Thymus (tissue), 11 donors: ENCODE measurements at regions not wholly inside any gene's neighbourhood (a gene's known extent, or its start where the extent isn't known, plus 50 kb on each side); places are given as distances from the start of the nearest gene placed in this dataset.
A peak's percentile ranks its signal among the peaks of the same experiment; 100 is the strongest.
"Not testable (repeated sequence)": the region's sequence is repeated elsewhere in the genome, so short reads cannot be mapped to it uniquely, and the experiment has no call there.

Experiments used
- DNase-seq, 9 donors: peaks; one replicate each; pipeline ENCODE4 v3.0.0-alpha.2; 2013; ENCODE audit warnings: low spot score in 9 of 9, low read depth in 6 of 9, missing footprints in 1 of 9
- H3K27ac ChIP-seq, 2 donors: one replicate each; pipeline ENCODE4 v1.5.1; 2013; ENCODE audit warnings: control low read depth in 1 of 2, low read depth in 1 of 2, low read length in 1 of 2, mild to moderate bottlenecking in 1 of 2, moderate library complexity in 1 of 2
- H3K27me3 ChIP-seq, 2 donors: one replicate each; pipeline ENCODE4 v1.5.1; 2013; ENCODE audit warnings: low read length in 1 of 2; ENCODE audit not compliant: control insufficient read depth in 2 of 2, insufficient read depth in 1 of 2
- H3K36me3 ChIP-seq, 2 donors: one replicate each; pipeline ENCODE4 v1.5.1; 2013; ENCODE audit warnings: low read length in 1 of 2, mild to moderate bottlenecking in 1 of 2, moderate library complexity in 1 of 2; ENCODE audit not compliant: control insufficient read depth in 2 of 2, insufficient read depth in 2 of 2
- H3K4me1 ChIP-seq, 2 donors: one replicate each; pipeline ENCODE4 v1.5.1; 2013; ENCODE audit warnings: low read length in 2 of 2; ENCODE audit not compliant: control insufficient read depth in 2 of 2, insufficient read depth in 2 of 2
- H3K4me3 ChIP-seq, 2 donors: one replicate each; pipeline ENCODE4 v1.5.1; 2013; ENCODE audit warnings: low read length in 2 of 2, control low read depth in 1 of 2, mild to moderate bottlenecking in 1 of 2
- H3K9me3 ChIP-seq, 2 donors: one replicate each; pipeline ENCODE4 v1.5.1; 2013; ENCODE audit warnings: low read length in 1 of 2, mild to moderate bottlenecking in 1 of 2; ENCODE audit not compliant: control insufficient read depth in 2 of 2, insufficient read depth in 1 of 2
- WGBS: extraction: QIAGEN DNeasy Blood & Tissue Kit; methylation state at CpG from one replicate; pipeline ENCODE4 v1.1.7; 2013; 5-methylcytosine and 5-hydroxymethylcytosine counted together
- donor health status: healthy.

DNA sequence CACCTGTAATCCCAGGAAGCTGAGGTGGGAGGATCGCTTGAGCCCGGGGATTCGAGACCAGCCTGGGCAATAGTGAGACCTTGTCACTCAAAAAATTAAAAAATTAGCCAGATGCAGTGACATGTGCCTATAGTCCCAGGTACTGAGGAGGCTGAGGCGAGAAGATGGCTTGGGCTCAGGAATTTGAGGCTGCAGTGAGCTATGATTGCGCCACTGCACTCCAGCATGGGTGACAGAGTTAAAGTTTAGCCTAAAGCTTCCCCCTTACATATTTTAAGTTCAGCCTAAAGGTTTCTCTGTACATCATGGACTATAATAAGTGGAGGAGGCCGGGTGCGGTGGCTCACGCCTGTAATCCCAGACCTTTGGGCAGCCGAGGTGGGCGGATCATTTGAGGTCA lies 70.1 kb downstream of the SPRING1 start:
- H3K9me3 ChIP-seq, result no peaks in the 10 kb centered on the region
- H3K36me3 ChIP-seq, result no peaks in the 10 kb centered on the region
- DNase-seq, result no peak
- H3K27ac ChIP-seq, result no peak overlapping the region
- no peak overlapping the region for H3K4me3 ChIP-seq
- peaks cover 4 to 6% of the 10 kb centered on the region in 2 donors for H3K4me1 ChIP-seq
- no peaks in the 10 kb centered on the region for H3K27me3 ChIP-seq
- over 99% methylated on average over 10 of the region's 10 CpGs for WGBS

DNA sequence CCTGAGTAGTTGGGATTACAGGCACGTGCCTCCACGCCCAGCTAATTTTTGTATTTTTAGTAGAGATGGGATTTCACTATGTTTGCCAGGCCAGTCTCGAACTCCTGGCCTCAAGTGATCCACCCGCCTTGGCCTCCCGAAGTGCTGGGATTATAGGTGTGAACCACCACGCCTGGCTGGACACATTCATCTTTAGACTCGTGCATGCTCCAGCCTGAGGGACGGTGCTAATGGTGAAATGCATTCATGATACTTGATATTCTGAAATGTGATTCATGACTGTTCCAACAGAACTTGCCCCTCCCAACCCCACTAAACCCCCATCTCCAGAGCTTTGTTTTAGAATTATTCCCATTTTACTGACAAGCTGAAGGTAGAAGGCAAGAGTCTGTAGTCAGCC lies 71.0 kb downstream of the SPRING1 start:
- not testable (repeated sequence) for H3K27ac ChIP-seq, DNase-seq, H3K4me3 ChIP-seq, H3K27me3 ChIP-seq, H3K9me3 ChIP-seq, H3K36me3 ChIP-seq
- H3K4me1 ChIP-seq, result peaks cover 4 to 12% of the 10 kb centered on the region in 2 donors
- 98% methylated on average over 8 of the region's 8 CpGs for WGBS

DNA sequence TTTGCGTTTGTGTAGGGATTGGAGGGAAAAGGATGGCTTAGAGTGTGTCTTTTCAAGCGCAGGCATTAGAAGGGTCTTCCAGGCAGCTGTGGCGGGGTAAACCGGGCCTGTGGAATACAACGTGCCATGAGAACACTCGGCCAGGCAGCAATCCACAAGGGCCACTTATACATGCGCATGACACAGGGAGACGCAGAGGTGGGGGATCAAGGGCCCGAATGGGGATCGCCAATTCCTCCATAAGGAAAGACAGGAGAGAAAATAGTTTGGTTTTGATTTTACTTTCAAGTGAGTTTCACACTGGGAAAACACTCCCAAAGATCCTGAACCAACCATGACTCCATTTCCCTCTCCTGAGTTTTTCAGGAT lies 71.6 kb downstream of the SPRING1 start:
- Histone ChIP-seq H3K4me1 (peaks cover 4 to 13% of the 10 kb centered on the region in 2 donors), H3K9me3 (peaks cover 0 to 5% of the 10 kb centered on the region in 2 donors), H3K4me3 (no peak overlapping the region), H3K36me3 (no peaks in the 10 kb centered on the region), H3K27ac (no peak overlapping the region), H3K27me3 (no peaks in the 10 kb centered on the region)
- no peak for DNase-seq
- WGBS, result 98% methylated on average over 10 of the region's 10 CpGs

DNA sequence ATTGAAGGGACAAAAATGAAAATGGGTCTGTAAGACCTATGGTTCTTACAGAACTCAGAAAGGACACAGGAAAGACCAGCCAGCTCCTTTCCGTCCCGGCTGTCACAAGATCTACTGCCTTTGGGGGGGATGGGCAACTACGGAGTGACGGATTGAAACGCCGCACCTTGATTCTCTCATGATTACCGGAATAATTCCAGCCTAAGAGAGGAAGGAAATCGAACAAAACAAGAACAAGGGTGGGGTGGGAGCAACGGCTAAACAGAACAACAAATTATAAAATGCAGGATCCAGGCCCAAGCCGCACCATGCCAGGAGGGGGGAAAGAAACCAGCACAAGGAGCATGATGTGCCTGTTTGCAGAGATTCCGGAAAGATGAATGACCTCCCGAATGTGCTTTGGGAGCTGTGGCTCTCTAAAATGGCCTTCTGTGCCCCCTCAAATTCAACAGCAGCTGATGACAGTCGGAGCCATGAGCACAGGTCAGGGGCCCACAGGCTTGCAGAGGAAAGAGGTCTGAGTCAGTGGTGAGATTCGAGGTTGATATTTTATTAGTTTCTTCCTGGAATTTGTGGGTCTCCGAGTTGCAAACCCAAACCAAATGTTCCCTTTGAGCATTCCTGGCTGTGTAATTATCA lies 72.1 kb downstream of the SPRING1 start:
- H3K4me1 ChIP-seq, result peaks cover 4 to 13% of the 10 kb centered on the region in 2 donors
- no peaks in the 10 kb centered on the region for H3K27me3 ChIP-seq
- peaks cover 0 to 5% of the 10 kb centered on the region in 2 donors for H3K9me3 ChIP-seq
- H3K36me3 ChIP-seq, result no peaks in the 10 kb centered on the region
- no peak for DNase-seq
- H3K27ac ChIP-seq, result no peak overlapping the region
- 89% methylated on average over 15 of the region's 15 CpGs for WGBS
- no peak overlapping the region for H3K4me3 ChIP-seq

DNA sequence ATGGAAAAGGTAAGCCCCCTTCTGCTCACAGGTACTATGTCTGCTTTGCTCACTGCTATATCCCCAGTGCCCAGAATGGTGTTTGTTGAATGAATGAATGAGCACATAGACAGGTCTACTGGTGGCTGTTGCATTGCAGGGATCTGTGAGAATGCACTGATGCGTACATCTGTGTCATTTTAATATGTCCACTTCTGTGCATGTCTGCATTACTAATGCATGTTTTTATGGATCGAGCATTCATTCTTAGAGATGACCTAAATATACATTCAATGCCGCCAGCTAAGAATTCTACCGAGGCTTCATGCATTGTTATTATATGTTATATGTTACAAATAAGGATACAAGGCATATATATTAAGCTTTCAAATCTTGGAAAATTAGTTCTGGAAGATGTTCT lies 73.8 kb downstream of the SPRING1 start:
- DNase-seq, result no peak

DNA sequence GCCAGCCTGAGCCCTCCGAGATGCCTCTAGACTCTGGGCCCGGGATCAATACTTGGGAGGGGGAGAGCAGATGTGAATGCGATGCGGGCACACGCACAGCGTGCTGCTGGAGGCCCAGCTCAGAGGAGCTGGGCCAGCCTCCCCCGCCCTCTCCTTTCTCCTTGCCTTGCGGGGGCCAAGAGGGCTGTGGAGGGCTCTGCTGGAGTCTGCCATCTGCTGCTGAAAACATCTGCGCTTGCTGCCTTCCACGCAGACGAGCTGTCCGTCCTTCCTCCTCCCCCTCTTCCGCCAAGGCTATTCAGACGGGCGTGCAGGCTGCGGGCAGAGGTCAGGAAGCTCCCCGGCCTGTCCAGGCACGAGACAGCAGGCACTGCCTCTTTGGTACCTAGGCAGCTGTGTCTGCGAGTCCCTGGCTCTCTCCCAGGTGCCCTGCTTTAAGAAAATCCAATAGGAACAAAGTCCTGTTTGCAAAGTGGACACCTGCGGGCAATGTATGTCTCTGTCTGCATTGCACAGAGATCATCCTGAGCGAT lies 75.2 kb downstream of the SPRING1 start:
- peak in 3 of 9 donors; percentile 34 to 68 (median 45) for DNase-seq
- Histone ChIP-seq H3K9me3 (peaks cover 0 to 5% of the 10 kb centered on the region in 2 donors), H3K36me3 (no peaks in the 10 kb centered on the region), H3K4me3 (no peak overlapping the region), H3K27me3 (no peaks in the 10 kb centered on the region), H3K27ac (no peak overlapping the region), H3K4me1 (peaks cover 8 to 36% of the 10 kb centered on the region in 2 donors)
- 53% methylated on average over 21 of the region's 21 CpGs for WGBS

More for the DNA sequence above, 73.8 kb downstream of the SPRING1 start:
- Histone ChIP-seq H3K27ac (no peak overlapping the region), H3K27me3 (no peaks in the 10 kb centered on the region), H3K4me1 (peaks cover 4 to 22% of the 10 kb centered on the region in 2 donors), H3K36me3 (no peaks in the 10 kb centered on the region), H3K9me3 (peaks cover 0 to 5% of the 10 kb centered on the region in 2 donors), H3K4me3 (no peak overlapping the region)
- 98% methylated on average over 4 of the region's 4 CpGs for WGBS

DNA sequence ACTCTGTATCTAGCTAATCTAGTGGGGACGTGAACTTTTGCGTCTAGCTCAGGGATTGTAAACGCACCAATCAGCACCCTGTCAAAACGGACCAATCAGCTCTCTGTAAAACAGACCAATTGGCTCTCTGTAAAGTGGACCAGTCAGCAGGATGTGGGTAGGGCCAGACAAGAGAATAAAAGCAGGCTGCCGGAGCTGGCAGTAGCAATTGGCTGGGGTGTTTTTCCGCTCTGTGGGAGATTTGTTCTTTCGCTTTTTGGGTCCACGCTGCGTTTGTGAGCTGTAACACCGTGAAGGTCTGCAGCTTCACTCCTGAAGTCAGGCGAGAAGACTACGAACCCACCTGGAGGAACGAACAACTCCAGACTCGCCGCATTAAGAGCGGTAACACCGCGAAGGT lies 76.5 kb downstream of the SPRING1 start:
- no peak overlapping the region for H3K27ac ChIP-seq
- H3K36me3 ChIP-seq, result no peaks in the 10 kb centered on the region
- no peak for DNase-seq
- H3K4me3 ChIP-seq, result no peak overlapping the region
- no peaks in the 10 kb centered on the region for H3K27me3 ChIP-seq
- peaks cover 0 to 5% of the 10 kb centered on the region in 2 donors for H3K9me3 ChIP-seq
- H3K4me1 ChIP-seq, result peaks cover 8 to 37% of the 10 kb centered on the region in 2 donors
- WGBS, result 98% methylated on average over 18 of the region's 18 CpGs

DNA sequence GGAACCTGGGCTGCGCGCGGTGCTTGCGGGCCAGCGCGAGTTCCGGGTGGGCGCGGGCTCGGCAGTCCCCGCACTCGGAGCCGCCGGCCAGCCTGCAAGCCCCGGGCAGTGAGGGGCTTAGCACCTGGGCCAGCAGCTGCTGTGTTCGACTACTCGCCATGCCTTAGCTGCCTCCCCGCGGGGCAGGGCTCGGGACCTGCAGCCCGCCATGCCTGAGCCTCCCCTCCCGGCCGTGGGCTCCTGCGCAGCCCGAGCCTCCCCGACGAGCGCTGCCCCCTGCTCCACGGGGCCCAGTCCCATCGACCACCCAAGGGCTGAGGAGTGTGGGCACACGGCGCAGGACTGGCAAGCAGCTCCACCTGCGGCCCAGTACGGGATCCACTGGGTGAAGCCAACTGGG lies 77.1 kb downstream of the SPRING1 start:
- not testable (repeated sequence) for H3K4me3 ChIP-seq, H3K27ac ChIP-seq, H3K36me3 ChIP-seq, H3K9me3 ChIP-seq, DNase-seq, H3K27me3 ChIP-seq
- WGBS, result 97% methylated on average over 34 of the region's 34 CpGs
- H3K4me1 ChIP-seq, result peaks cover 8 to 38% of the 10 kb centered on the region in 2 donors

DNA sequence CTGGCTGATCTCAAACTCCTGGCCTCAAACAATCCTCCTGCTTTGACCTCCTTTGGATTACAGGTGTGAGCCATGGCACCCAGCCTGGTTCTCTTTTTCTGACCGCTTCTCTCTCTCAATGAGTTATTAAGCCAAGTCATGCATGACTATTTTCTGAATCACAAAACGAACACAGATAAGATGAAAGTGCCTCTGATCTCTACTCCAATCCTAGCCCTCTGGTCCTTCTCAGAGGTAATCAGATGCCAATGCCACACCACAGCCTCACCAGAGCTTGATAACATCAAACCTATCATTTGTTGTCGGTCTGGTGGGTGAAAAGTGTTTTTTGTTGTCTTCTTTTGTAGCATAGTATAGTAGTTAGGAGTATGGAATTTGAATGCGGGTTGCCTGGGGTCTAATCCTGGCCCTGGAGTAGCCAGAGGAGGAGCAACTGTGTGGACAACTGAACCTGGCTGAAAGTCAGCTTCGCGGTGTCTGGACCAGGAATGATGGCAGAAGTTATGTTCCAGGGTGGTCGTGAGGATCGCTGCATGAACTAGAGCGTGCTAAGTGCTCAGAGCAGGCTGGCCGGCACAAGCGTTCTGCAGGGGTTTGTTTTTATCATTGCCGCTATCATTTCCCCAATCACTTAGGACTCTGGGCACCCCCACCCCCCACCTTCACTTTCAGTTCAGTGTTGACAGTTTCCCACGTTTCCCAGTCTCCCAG lies 77.9 kb downstream of the SPRING1 start:
- Histone ChIP-seq H3K36me3 (no peaks in the 10 kb centered on the region), H3K27ac (no peak overlapping the region), H3K9me3 (peaks cover 0 to 5% of the 10 kb centered on the region in 2 donors), H3K4me1 (peaks cover 8 to 42% of the 10 kb centered on the region in 2 donors), H3K4me3 (no peak overlapping the region), H3K27me3 (no peaks in the 10 kb centered on the region)
- DNase-seq, result no peak
- 84% methylated on average over 13 of the region's 13 CpGs for WGBS
